ENCODE measurements at regions not wholly inside any gene's neighbourhood (a gene's known extent, or its start where the extent isn't known, plus 50 kb on each side); places are given as distances from the start of the nearest gene placed in this dataset.

GRCh38 chr9:11158063-11158462, 545.3 kb upstream of the PTPRD start:
- TF ChIP-seq ZNF155 (tag by site-specific recombination; IDR thresholded peaks at IDR 0.05) (no peak), ZNF169 (tag by site-specific recombination; IDR thresholded peaks at IDR 0.05) (no peak), ZNF624 (tag by site-specific recombination; IDR thresholded peaks at IDR 0.05) (no peak), ZNF654 (tag by site-specific recombination; IDR thresholded peaks at IDR 0.05; ENCODE audit: low read depth) (no peak), ZNF121 (tag by site-specific recombination; IDR thresholded peaks at IDR 0.05) (no peak), KLF10 (tag by site-specific recombination; IDR thresholded peaks at IDR 0.05) (no peak), ZBTB44 (tag by site-specific recombination; IDR thresholded peaks at IDR 0.05) (no peak), BCL11B (tag by site-specific recombination; IDR thresholded peaks at IDR 0.05; ENCODE audit: low read depth) (no peak), ZNF140 (tag by site-specific recombination; IDR thresholded peaks at IDR 0.05) (no peak), SCRT1 (tag by site-specific recombination; IDR thresholded peaks at IDR 0.05; ENCODE audit: borderline replicate concordance) (no peak), ZNF701 (tag by site-specific recombination; IDR thresholded peaks at IDR 0.05) (no peak), ZNF302 (tag by site-specific recombination; IDR thresholded peaks at IDR 0.05; ENCODE audit: low read depth) (no peak), ZBTB48 (tag by site-specific recombination; IDR thresholded peaks at IDR 0.05) (no peak), ZNF670 (tag by site-specific recombination; IDR thresholded peaks at IDR 0.05; ENCODE audit: low read depth) (no peak), ZNF184 (tag by site-specific recombination; IDR thresholded peaks at IDR 0.05) (no peak)
- POLR2A ChIA-PET, result no interaction called here
- Histone ChIP-seq H3K27ac (ENCODE audit: extremely low read depth, low read depth, low read length) (no peak overlapping the region), H3K9me3 (ENCODE audit: control insufficient read depth, insufficient read depth, low read depth, low read length) (no peaks in the 10 kb centered on the region), H3K4me1 (ENCODE audit: control insufficient read depth, insufficient read depth, low read length) (no peaks in the 10 kb centered on the region), H3K36me3 (ENCODE audit: control insufficient read depth in 2 of 2, insufficient read depth in 1 of 2, low read length in 2 of 2) (no peaks in the 10 kb centered on the region), H3K4me3 (ENCODE audit: low read depth, low read length) (no peak overlapping the region)
- CTCF ChIA-PET, result no interaction called here

- Histone ChIP-seq H3K4me3 (ENCODE audit: low read depth, low read length) (no peak overlapping the region), H3K4me1 (ENCODE audit: control insufficient read depth, insufficient read depth, low read length) (no peaks in the 10 kb centered on the region), H3K9me3 (ENCODE audit: control insufficient read depth, insufficient read depth, low read depth, low read length) (no peaks in the 10 kb centered on the region), H3K27ac (ENCODE audit: extremely low read depth, low read depth, low read length) (no peak overlapping the region), H3K36me3 (ENCODE audit: control insufficient read depth in 2 of 2, insufficient read depth in 1 of 2, low read length in 2 of 2) (no peaks in the 10 kb centered on the region)
- ChIA-PET CTCF (no interaction called here), POLR2A (no interaction called here)
- TF ChIP-seq ZNF362 (tag by site-specific recombination; IDR thresholded peaks at IDR 0.05) (no peak), EGR2 (tag by site-specific recombination; IDR thresholded peaks at IDR 0.05; ENCODE audit: low read depth) (no peak)
Measured at GRCh38 chr9:11158676-11159075, 545.9 kb upstream of the PTPRD start.

GRCh38 chr9:11159318-11159862, 546.6 kb upstream of the PTPRD start:
- Histone ChIP-seq H3K36me3 (ENCODE audit: control insufficient read depth in 2 of 2, insufficient read depth in 1 of 2, low read length in 2 of 2) (no peaks in the 10 kb centered on the region), H3K9me3 (ENCODE audit: control insufficient read depth, insufficient read depth, low read depth, low read length) (no peaks in the 10 kb centered on the region), H3K4me1 (ENCODE audit: control insufficient read depth, insufficient read depth, low read length) (no peaks in the 10 kb centered on the region), H3K27ac (ENCODE audit: extremely low read depth, low read depth, low read length) (no peak overlapping the region), H3K4me3 (ENCODE audit: low read depth, low read length) (no peak overlapping the region)
- ChIA-PET POLR2A (no interaction called here), CTCF (no interaction called here)
- no peak for TF ChIP-seq ZBTB11 (tag by site-specific recombination; conservative IDR thresholded peaks at IDR 0.05; ENCODE audit: low read depth)
- no peak for TF ChIP-seq ZNF112 (tag by site-specific recombination; IDR thresholded peaks at IDR 0.05)

All from HEK293 (cell line).